ENCODE measurements at regions not wholly inside any gene's neighbourhood (a gene's known extent, or its start where the extent isn't known, plus 50 kb on each side); places are given as distances from the start of the nearest gene placed in this dataset.
"Not testable (repeated sequence)": the region's sequence is repeated elsewhere in the genome, so short reads cannot be mapped to it uniquely, and the experiment has no call there.

DNA sequence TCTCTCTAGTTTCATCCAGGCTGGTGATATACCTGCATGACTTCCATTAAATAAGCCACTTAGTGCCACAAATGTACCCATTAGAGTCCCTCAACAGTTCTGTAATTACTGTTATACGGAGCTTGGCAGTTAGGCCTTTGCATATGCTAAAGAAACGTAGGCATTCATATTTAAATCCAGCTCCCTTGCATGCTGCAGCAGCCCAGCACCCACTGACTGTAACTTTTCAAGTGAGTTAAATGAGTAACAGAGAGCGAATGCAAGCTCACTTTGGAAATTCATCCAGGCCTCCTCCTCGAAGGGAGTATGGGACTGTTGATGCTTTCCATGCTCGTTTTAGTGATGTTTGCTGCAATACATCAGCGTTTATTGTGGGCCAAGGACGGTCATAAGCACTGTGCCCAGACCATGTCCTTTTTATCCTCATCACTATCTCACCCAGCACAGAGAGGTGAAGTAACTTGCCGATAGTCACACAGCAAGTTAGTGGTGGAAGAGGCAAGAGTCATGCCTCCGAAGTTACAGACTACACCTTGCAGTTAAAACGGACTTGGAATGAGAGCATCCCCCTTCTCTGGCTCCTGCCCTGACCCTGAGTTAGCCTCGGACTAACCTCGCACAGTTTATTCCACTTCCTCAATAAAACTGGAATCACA, 179.4 kb upstream of the PDE10A start:
- no peaks in the 10 kb centered on the region for H4K20me1 ChIP-seq (ENCODE audit: insufficient read depth, low read length)
- H3K79me2 ChIP-seq (ENCODE audit: low read length): no peaks in the 10 kb centered on the region
- no peaks in the 10 kb centered on the region for H3K36me3 ChIP-seq (replicated peaks; ENCODE audit: low read depth, low read length)
- H3K4me3 ChIP-seq (ENCODE audit: low read length): no peak overlapping the region
- H3K4me1 ChIP-seq (ENCODE audit: low read length): no peaks in the 10 kb centered on the region
- H2AFZ ChIP-seq (ENCODE audit: low read depth, low read length): no peak overlapping the region
- H3K27ac ChIP-seq (ENCODE audit: low read length): no peak overlapping the region
- peaks cover 9% of the 10 kb centered on the region; the same call in 1 of the 2 replicates for H3K27me3 ChIP-seq (ENCODE audit: low read depth, low read length)
- H3K9me3 ChIP-seq (ENCODE audit: insufficient read depth, low read length): no peaks in the 10 kb centered on the region
- H3K4me2 ChIP-seq (ENCODE audit: low read length): no peak overlapping the region
- TF ChIP-seq, protein P1, sequence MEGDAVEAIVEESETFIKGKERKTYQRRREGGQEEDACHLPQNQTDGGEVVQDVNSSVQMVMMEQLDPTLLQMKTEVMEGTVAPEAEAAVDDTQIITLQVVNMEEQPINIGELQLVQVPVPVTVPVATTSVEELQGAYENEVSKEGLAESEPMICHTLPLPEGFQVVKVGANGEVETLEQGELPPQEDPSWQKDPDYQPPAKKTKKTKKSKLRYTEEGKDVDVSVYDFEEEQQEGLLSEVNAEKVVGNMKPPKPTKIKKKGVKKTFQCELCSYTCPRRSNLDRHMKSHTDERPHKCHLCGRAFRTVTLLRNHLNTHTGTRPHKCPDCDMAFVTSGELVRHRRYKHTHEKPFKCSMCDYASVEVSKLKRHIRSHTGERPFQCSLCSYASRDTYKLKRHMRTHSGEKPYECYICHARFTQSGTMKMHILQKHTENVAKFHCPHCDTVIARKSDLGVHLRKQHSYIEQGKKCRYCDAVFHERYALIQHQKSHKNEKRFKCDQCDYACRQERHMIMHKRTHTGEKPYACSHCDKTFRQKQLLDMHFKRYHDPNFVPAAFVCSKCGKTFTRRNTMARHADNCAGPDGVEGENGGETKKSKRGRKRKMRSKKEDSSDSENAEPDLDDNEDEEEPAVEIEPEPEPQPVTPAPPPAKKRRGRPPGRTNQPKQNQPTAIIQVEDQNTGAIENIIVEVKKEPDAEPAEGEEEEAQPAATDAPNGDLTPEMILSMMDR (IDR thresholded peaks at IDR 0.05; ENCODE audit: low read depth, low read length): no peak
- TF ChIP-seq EZH2phosphoT487 (IDR thresholded peaks at IDR 0.05; ENCODE audit: low read depth): no peak
- H3K9ac ChIP-seq (ENCODE audit: low read length): no peak overlapping the region

DNA sequence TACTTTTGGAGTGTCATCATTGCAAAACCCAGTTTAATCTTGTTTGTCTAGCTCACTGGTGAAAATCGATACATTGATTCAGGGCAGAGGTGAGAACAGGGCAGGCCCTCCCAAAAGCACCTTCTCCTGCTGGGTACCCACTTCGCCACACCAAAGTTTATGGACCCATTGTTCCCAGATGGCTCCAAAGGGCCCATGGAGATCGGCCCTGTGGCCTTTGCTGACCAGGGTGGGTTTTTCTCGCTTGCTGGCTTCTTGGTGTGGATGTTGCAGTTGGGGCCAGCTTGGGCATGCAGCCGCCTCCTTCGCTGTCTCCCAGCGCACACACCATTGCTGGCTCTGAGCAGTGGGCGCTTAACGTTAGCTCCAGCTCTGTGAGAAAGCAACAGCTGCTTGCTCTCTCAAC, 178.1 kb upstream of the PDE10A start:
- Histone ChIP-seq H3K27ac (ENCODE audit: low read length) (no peak overlapping the region), H3K4me1 (ENCODE audit: low read length) (no peaks in the 10 kb centered on the region), H3K4me2 (ENCODE audit: low read length) (no peak overlapping the region), H3K4me3 (ENCODE audit: low read length) (no peak overlapping the region), H3K27me3 (ENCODE audit: low read depth, low read length) (peaks cover 9% of the 10 kb centered on the region; the same call in 1 of the 2 replicates), H3K36me3 (replicated peaks; ENCODE audit: low read depth, low read length) (no peaks in the 10 kb centered on the region), H3K9me3 (ENCODE audit: insufficient read depth, low read length) (no peaks in the 10 kb centered on the region), H3K9ac (ENCODE audit: low read length) (no peak overlapping the region), H3K79me2 (ENCODE audit: low read length) (no peaks in the 10 kb centered on the region), H4K20me1 (ENCODE audit: insufficient read depth, low read length) (no peaks in the 10 kb centered on the region), H2AFZ (ENCODE audit: low read depth, low read length) (no peak overlapping the region)
- TF ChIP-seq, protein P1 (IDR thresholded peaks at IDR 0.05; ENCODE audit: low read depth, low read length): no peak
- no peak for TF ChIP-seq EZH2phosphoT487 (IDR thresholded peaks at IDR 0.05; ENCODE audit: low read depth)

DNA sequence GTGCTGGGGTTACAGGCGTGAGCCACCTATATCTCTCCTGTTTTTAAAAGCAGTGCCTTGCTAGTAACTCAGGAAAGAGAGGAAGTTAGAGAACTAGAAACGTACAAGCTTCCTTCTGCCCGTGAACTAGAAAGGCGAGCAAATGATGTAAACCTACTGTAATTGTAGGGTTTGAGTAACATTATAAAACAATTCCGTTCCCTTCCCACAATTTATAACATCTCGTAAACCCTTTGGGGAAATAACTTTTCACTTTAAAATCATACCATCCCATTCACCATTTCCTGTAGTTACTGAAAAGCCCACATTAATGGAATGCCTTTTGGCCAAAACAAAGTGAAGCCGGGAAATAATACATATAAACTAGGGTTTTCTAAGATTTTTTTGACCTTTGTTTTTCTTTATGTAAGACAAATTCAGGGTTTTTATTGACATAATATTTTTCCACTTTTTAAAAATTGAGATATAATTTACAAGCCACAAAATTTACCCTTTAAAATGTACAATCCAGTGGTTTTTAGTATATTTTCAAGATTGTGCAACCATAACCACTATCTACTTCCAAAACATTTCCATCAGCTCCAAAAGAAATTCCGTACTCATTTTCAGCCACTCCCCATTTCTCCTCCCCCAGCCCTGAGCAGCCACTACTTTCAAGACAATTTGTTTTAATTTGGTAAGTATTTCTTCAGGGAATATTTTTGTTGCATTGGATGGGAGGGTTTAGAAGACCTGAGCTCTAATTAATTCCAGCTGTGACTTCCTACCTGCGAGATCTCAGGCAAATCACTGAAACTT, 175.1 kb upstream of the PDE10A start:
- Histone ChIP-seq H3K4me1 (ENCODE audit: low read length) (no peaks in the 10 kb centered on the region), H3K9ac (ENCODE audit: low read length) (no peak overlapping the region), H4K20me1 (ENCODE audit: insufficient read depth, low read length) (no peaks in the 10 kb centered on the region), H3K9me3 (ENCODE audit: insufficient read depth, low read length) (no peaks in the 10 kb centered on the region), H3K27ac (ENCODE audit: low read length) (no peak overlapping the region), H3K4me3 (ENCODE audit: low read length) (no peak overlapping the region), H3K27me3 (ENCODE audit: low read depth, low read length) (no peaks in the 10 kb centered on the region), H2AFZ (ENCODE audit: low read depth, low read length) (no peak overlapping the region), H3K79me2 (ENCODE audit: low read length) (no peaks in the 10 kb centered on the region), H3K4me2 (ENCODE audit: low read length) (no peak overlapping the region), H3K36me3 (replicated peaks; ENCODE audit: low read depth, low read length) (no peaks in the 10 kb centered on the region)
- TF ChIP-seq, protein P1 (IDR thresholded peaks at IDR 0.05; ENCODE audit: low read depth, low read length): no peak
- no peak for TF ChIP-seq EZH2phosphoT487 (IDR thresholded peaks at IDR 0.05; ENCODE audit: low read depth)

DNA sequence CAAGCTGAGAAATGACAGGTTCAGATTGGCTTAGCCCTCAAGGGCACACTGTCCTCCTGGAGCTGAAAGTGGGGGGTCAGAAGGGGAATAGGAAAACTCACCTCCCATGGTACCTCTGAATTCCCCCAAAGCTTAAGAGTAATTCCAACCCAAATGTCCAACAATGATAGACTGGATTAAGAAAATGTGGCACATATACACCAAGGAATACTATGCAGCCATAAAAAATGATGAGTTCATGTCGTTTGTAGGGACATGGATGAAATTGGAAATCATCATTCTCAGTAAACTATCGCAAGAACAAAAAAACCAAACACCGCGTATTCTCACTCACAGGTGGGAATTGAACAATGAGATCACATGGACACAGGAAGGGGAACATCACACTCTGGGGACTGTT, 173.6 kb upstream of the PDE10A start:
- H3K79me2 ChIP-seq (ENCODE audit: low read length); H3K9ac ChIP-seq (ENCODE audit: low read length); H3K4me3 ChIP-seq (ENCODE audit: low read length); H3K9me3 ChIP-seq (ENCODE audit: insufficient read depth, low read length); H4K20me1 ChIP-seq (ENCODE audit: insufficient read depth, low read length); H3K4me2 ChIP-seq (ENCODE audit: low read length); H2AFZ ChIP-seq (ENCODE audit: low read depth, low read length); H3K4me1 ChIP-seq (ENCODE audit: low read length); H3K36me3 ChIP-seq (replicated peaks; ENCODE audit: low read depth, low read length); H3K27ac ChIP-seq (ENCODE audit: low read length); H3K27me3 ChIP-seq (ENCODE audit: low read depth, low read length): not testable (repeated sequence)

Measured in OCI-LY3 (cell line).